Body of pancreas (tissue), 4 donors: ENCODE measurements at regions not wholly inside any gene's neighbourhood (a gene's known extent, or its start where the extent isn't known, plus 50 kb on each side); places are given as distances from the start of the nearest gene placed in this dataset.

Experiments used
- ATAC-seq: fragments of 150-250 bp; one replicate; pipeline ENCODE4 v1.9.1; 2016
- DNase-seq, 4 donors: peaks; one replicate each; pipeline ENCODE4 v3.0.0-alpha.2; 2019
- H3K27ac ChIP-seq, 4 donors: fragments of 200-600 bp; sonication (generic); 1 replicate in 3 of 4; 2 replicates in 1 of 4; pipeline versions ENCODE4 v1.5.1 to v1.6.1; 2016 to 2019; ENCODE audit warnings: mild to moderate bottlenecking in 1 of 4, mixed read lengths in 1 of 4, moderate library complexity in 1 of 4
- H3K27me3 ChIP-seq, 2 donors: fragments of 200-600 bp; sonication (generic); one replicate each; pipeline ENCODE4 v1.6.0; 2016; ENCODE audit warnings: mild to moderate bottlenecking in 1 of 2
- H3K36me3 ChIP-seq, 2 donors: fragments of 200-600 bp; sonication (generic); replicated peaks in 1 of 2; 2 replicates each; pipeline ENCODE4 v1.5.1; 2016; ENCODE audit warnings: low read depth in 2 of 2; ENCODE audit not compliant: insufficient read depth in 1 of 2
- H3K4me1 ChIP-seq: fragments of 200-600 bp; sonication (generic); one replicate; pipeline ENCODE4 v1.6.0; 2016
- H3K4me3 ChIP-seq, 2 donors: fragments of 200-600 bp; sonication (generic); 1 replicate in 1 of 2; 2 replicates in 1 of 2; pipeline ENCODE4 v1.5.1; 2016 to 2019
- H3K9me3 ChIP-seq, 3 donors: fragments of 200-600 bp; sonication (generic); 1 replicate in 2 of 3; 2 replicates in 1 of 3; pipeline ENCODE4 v1.5.1; 2016
- POLR2A ChIP-seq, 3 donors: fragments of 450-650 bp; IDR thresholded peaks; one replicate each; pipeline ENCODE4 v1.6.1; 2016; ENCODE audit warnings: antibody characterized with exemption in 3 of 3, mild to moderate bottlenecking in 2 of 3
- WGBS, 2 donors: methylation state at CpG; one replicate each; pipeline ENCODE4 v1.1.5; 2017; 5-methylcytosine and 5-hydroxymethylcytosine counted together
- intact Hi-C: fragments of 100-400 bp; cut with DNase I; formaldehyde crosslinking; loops from one replicate; pipeline ENCODE4 v1.15.1; 2023
- TF ChIP-seq, protein P1 (sequence below), 7 experiments: fragments of 450-650 bp in 4 of 7; fragments of 200-600 bp in 3 of 7; sonication (generic) in 3 of 7; IDR thresholded peaks; one replicate each; pipeline ENCODE4 v1.5.1; 2016 to 2019; ENCODE audit warnings: antibody characterized with exemption in 7 of 7

DNA sequence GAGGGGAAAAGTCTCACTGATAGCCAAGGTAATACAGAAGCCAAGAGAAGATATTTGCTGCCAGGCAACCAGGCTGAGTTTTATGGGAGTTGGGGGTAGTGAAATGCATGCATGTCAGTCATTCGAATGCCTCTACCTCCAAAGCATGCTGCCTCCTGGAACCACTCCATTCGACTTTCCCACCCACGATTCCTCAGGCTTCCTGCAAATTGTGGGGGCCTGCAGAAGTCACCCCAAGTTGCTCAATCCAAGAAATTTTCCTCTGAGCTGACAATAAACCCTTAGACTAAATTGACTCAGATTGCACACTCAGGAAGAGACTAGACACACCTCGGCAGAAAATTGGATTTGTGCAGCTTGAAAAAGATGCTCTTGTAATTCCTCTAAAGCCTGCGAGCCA lies 73.6 kb upstream of the GRK3 start:
- peaks cover 29% of the 10 kb centered on the region for H3K4me1 ChIP-seq
- ATAC-seq: no peak
- H3K36me3 ChIP-seq: no peaks in the 10 kb centered on the region
- intact Hi-C loops: no loop called here
- no peaks in the 10 kb centered on the region for H3K27me3 ChIP-seq
- H3K9me3 ChIP-seq: no peaks in the 10 kb centered on the region
- WGBS, 2 donors: 82 to 87% methylated on average over 5 of the region's 5 CpGs
- TF ChIP-seq POLR2A (IDR thresholded peaks at IDR 0.05): no peak
- TF ChIP-seq, protein P1, sequence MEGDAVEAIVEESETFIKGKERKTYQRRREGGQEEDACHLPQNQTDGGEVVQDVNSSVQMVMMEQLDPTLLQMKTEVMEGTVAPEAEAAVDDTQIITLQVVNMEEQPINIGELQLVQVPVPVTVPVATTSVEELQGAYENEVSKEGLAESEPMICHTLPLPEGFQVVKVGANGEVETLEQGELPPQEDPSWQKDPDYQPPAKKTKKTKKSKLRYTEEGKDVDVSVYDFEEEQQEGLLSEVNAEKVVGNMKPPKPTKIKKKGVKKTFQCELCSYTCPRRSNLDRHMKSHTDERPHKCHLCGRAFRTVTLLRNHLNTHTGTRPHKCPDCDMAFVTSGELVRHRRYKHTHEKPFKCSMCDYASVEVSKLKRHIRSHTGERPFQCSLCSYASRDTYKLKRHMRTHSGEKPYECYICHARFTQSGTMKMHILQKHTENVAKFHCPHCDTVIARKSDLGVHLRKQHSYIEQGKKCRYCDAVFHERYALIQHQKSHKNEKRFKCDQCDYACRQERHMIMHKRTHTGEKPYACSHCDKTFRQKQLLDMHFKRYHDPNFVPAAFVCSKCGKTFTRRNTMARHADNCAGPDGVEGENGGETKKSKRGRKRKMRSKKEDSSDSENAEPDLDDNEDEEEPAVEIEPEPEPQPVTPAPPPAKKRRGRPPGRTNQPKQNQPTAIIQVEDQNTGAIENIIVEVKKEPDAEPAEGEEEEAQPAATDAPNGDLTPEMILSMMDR (IDR thresholded peaks at IDR 0.05): no peak
- H3K27ac ChIP-seq: no peak overlapping the region
- DNase-seq: no peak
- H3K4me3 ChIP-seq: no peak overlapping the region

DNA sequence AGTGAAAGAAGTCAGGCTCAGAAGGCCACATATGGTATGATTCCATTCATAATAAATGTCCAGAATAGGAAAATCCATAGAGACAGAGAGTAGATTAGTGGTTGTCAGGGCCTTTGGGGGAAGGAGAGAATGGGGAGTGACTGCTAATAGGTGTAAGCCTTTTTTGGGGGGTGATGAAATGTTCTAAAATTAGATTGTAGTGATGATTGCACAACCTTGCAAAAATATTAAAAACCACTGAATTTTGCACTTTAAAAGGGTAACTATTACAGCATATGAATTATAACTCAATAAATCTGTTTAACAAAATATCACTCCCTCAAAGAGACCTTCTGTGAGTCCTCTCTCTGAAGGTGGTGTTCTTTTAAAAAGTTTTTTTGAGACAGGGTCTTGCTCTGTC lies 72.3 kb upstream of the GRK3 start:
- Histone ChIP-seq H3K4me1 (peaks cover 29% of the 10 kb centered on the region), H3K4me3 (no peak overlapping the region), H3K27me3 (no peaks in the 10 kb centered on the region), H3K36me3 (no peaks in the 10 kb centered on the region), H3K27ac (no peak overlapping the region), H3K9me3 (no peaks in the 10 kb centered on the region)
- intact Hi-C loops: no loop called here
- TF ChIP-seq, protein P1 (IDR thresholded peaks at IDR 0.05): no peak
- no peak for TF ChIP-seq POLR2A (IDR thresholded peaks at IDR 0.05)
- no peak for ATAC-seq
- DNase-seq: no peak

DNA sequence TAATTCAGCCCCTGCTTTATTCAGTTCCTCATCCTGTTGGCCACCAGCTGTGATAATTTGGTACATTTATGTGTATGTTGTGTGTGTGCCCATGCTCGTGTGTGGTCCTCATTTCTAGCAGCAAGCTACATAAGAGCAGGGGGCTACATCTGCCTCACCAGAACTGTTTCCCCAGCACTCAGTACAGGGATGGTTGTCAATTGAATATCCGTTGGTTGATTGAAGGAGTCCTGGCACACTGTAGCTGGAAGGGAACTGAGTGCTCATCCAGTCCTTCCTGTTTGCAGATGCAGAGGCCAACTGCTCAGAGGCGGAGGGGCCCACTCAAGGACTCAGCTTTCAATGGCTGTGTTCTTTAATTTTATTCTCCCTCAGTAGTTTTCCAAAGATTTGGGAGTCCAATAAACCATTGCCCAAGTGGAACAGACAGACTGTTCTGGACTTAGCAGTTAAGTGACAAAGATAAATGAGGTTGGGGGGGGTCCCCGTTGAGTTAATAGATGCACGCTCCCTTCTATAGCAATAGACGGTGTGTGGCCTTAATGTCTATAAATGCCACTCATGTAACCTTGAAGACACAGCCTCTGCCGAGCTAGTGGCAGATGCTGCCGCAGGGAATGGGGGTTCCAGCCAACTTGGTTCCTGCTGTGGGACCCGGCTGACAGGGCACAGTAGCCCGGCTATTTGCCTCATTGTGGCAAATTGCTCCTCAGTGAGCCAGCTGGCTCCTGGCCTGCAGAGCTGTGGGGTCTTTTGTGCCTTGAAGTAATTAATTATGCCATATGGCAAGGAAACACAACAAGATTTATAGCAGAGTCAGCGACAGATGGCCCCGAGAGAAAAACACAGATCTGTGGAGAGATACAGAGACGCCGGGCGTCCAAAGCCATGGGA lies 71.4 kb upstream of the GRK3 start:
- TF ChIP-seq, protein P1 (IDR thresholded peaks at IDR 0.05): no peak
- no peak for TF ChIP-seq POLR2A (IDR thresholded peaks at IDR 0.05)
- WGBS, 2 donors: 41 to 68% methylated on average over 13 to 15 of the region's 15 CpGs
- no peak overlapping the region for H3K4me3 ChIP-seq
- intact Hi-C loops: no loop called here
- H3K9me3 ChIP-seq: no peaks in the 10 kb centered on the region
- peak overlapping the region in 3 of 4 donors; percentile 14 to 49 (median 16) for H3K27ac ChIP-seq
- no peaks in the 10 kb centered on the region for H3K36me3 ChIP-seq
- ATAC-seq (no peak), DNase-seq (peak in 3 of 4 donors; percentile 10 to 25 (median 19))
- H3K4me1 ChIP-seq: peaks cover 28% of the 10 kb centered on the region
- no peaks in the 10 kb centered on the region for H3K27me3 ChIP-seq

DNA sequence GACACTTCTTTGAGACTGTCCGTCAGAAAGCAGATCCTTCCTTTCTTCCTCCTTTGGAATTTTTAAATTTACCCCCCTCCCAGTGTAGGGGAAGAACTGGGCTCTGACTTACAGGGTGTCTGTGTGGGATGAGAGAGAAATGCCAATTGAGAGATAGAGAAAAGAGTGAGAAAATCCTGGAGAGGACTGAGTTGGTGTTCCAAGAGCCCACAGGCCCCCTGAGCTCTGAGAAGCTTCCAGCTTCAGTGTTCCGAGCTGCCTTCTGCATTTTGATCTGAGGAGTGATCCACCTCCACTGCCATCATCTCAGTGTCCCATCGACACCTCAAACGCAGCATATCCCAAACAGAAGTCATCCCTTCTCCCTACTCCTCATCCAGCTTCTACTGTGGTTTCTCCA lies 70.7 kb upstream of the GRK3 start:
- TF ChIP-seq, protein P1 (IDR thresholded peaks at IDR 0.05): no peak
- no peak for TF ChIP-seq POLR2A (IDR thresholded peaks at IDR 0.05)
- no peaks in the 10 kb centered on the region for H3K27me3 ChIP-seq
- H3K4me3 ChIP-seq: no peak overlapping the region
- no peaks in the 10 kb centered on the region for H3K36me3 ChIP-seq
- 62 to 88% methylated on average over 4 of the region's 4 CpGs for WGBS, 2 donors
- intact Hi-C loops: no loop called here
- DNase-seq (no peak), ATAC-seq (no peak)
- H3K4me1 ChIP-seq: peaks cover 21% of the 10 kb centered on the region
- no peaks in the 10 kb centered on the region for H3K9me3 ChIP-seq
- H3K27ac ChIP-seq: peak overlapping the region in 2 of 4 donors; percentile 14 to 49

DNA sequence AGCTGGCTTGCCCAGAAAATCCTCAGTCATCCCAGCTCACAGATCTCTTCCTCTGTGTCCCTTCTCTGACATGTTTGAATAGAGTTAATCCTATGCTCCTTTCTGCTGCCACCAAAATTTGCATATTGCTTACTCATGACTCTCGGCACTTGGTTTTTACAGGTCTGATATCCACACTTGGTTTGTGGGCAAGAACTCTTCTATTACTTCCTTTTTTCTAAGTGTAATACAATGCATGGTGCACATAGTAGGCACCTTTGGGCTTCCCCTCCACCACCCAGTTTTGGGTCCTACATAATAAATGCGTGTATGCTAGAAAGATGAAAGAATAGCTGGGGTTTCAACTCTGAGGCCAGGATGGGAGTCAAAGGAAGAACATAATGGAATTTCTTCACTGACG lies 69.7 kb upstream of the GRK3 start:
- intact Hi-C loops: no loop called here
- ATAC-seq: no peak

More for the DNA sequence above, 69.7 kb upstream of the GRK3 start:
- no peaks in the 10 kb centered on the region for H3K27me3 ChIP-seq
- H3K36me3 ChIP-seq: no peaks in the 10 kb centered on the region
- H3K9me3 ChIP-seq: no peaks in the 10 kb centered on the region
- TF ChIP-seq, protein P1 (IDR thresholded peaks at IDR 0.05): no peak
- TF ChIP-seq POLR2A (IDR thresholded peaks at IDR 0.05): no peak
- WGBS, 2 donors: 35 to 59% methylated on average over 3 of the region's 3 CpGs
- H3K4me1 ChIP-seq: peaks cover 13% of the 10 kb centered on the region
- no peak overlapping the region for H3K4me3 ChIP-seq
- no peak overlapping the region for H3K27ac ChIP-seq
- no peak for DNase-seq
